Kasumi-1 (cell line): ENCODE measurements at regions not wholly inside any gene's neighbourhood (a gene's known extent, or its start where the extent isn't known, plus 50 kb on each side); places are given as distances from the start of the nearest gene placed in this dataset.

ENCODE experiments used
- DNase-seq, 2 experiments: peaks; one replicate each; lab custom pipeline; 2025; lab: John Stamatoyannopoulos, UW

DNA sequence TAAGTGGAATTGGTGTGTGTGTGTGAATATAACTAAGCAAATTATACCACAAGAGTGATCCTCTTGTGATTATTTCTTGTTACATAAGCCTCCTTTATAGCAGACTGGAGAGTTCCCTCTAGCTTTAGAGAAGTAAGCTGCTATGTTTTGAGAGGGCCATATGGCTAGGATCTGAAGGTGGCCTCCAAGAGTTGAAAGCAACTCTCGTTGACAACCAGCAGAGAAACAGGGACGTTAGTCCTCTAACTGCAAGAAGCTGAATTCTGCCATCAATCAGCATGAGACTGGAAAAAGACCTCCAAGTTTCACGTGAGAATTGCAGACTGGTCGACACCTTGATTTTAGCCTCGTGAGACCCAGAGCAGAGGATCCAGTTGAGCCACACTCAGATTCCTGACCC lies 278.5 kb upstream of the ZNF717 start:
- no peak for DNase-seq

DNA sequence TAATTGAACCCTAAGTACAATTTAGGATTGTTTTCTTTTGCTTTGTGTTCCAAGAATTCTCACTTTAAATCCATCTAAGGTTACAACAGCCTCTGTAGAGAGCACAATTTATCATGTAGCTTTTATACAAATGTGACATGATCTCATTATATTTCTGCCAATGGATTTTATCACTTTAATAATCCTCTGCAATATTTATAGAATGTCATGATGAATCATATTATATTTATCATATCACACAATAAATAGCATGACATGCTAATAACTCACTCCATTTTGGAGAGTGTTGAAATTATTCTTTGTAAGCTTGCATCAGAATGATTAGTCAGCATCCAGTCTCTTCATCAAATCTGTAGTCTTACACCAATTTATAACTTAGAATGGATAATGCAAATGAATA lies 280.6 kb upstream of the ZNF717 start:
- DNase-seq = no peak

DNA sequence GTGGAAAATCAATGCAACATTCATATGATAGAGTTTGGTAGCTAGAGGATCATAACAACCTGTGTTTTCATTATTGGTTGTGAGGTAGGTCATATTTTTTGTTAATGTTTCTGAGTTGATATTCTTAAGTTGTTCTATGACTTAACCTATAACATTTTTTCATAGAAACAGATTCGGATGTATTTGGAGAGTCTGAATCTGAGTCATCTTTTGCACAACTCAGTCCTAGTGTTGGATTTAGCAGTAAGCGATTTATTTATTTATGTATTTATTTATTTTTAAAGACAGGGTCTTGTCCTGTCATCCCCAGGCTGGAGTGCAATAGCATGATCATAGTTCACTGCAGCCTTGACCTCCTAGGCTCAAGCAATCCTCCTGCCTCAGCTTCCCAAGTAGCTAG lies 292.8 kb upstream of the ZNF717 start:
- no peak for DNase-seq

DNA sequence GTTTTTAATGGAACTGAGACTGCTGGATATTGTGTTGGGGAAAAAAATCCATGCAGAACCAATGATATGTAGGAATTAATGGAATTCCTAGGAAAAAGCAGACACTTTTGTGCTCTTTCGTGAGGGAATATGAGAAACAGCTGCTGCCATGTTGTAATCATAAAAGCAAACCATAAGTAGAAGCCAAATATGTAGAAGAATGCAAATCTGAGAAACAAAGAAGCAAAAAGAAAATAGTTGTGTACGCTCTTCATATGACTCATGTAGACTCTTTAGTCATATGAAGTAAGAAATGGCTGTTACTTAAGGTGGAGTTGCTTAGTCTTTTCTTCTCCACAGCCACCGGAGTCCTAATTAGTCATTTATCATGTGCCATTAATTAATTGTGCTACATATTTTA lies 298.6 kb upstream of the ZNF717 start:
- DNase-seq = no peak

DNA sequence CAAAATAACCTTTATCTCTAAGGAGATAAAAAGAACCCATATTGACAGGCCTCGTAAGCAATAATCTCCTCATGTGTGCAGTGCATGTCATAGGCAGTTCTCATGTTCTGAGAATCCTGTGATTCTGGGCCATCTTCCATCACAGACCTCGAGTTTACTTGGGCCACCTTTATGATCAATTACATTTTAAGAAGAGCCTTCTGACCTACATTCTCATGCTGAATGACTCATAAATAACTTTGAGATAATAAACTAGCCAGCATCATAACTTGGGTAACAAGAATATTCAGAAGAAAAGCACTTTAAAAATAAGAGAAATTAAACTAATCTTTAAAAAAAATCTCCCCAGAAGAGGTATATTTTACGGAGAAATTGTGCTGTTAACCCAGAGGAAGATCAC lies 310.7 kb upstream of the ZNF717 start:
- no peak for DNase-seq

DNA sequence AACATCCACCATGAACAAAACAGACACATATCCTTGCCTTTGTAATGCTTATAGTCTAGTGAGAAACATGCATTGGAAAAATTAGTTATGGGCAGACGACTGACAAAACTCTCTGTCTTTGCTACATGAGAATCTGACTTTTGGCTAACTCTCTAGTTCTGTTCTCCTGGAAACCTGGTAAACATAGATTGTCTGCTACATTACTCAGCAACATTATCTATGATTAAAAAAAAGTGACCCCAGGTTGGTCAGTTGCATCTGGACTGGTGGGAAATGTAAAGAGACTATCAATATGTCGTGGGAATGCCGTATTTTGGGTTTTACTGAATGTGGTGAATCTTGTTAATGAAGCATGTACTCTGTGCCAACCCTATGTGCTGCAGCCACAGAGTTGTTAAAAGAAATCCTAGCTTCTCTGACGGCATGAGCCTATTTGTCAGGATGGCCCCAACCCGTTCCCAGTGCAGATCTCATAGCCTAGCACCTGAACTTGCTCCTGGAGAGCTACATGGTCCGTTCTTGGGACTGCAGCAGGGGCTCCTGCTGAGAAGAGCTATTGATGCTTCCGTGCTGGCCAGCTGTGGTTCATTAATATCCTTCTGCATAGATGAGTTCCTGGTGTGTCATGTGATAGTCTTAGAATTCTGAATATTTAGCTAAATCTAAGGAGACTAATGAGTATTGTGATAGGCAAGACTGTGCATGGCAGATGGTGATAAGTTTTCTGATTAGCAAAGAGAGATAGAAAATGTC lies 311.7 kb upstream of the ZNF717 start:
- DNase-seq = no peak

DNA sequence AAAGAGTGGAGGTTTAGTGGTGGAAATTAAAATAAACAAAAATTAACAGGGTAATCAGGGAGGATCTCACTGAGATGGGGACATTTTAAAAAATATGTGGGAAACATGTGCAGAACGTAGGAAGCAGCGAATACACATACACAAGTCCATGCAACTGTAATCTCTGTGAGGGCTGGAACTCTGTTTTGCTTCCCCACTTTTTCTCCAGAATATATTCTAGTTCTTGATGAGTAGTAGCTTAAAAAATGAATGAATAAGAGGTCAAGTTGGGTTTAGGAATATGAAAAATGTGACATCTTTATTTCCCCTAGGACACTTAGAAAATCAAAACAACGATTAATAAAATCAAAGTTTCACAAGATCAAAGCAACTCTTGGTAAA lies 312.2 kb upstream of the ZNF717 start:
- DNase-seq = no peak

- DNase-seq = no peak
These were observed 314.6 kb upstream of the ZNF717 start for GRCh38 chr3:76099956-76100355.

- peak; percentile 70 to 72 for DNase-seq
These were observed 322.7 kb upstream of the ZNF717 start for GRCh38 chr3:76107935-76108570.

DNA sequence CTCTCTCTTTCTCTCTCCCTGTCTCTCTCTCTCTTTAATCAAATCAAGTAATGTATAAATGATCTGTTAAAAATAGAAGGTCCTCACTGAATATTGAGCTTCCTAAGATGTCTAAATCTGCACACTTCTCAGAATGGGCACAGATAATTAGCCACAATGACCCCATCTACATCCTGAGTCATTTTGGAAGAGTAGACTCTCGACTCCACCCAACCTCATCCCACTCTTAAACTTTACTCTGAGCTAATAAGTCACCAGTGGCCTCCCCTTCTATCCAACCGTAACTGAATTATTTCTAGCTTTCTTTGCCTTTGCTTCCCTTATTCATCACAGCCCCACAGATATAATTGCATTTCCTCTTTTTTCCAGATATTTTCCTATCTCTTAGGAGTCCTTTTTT lies 326.5 kb upstream of the ZNF717 start:
- no peak for DNase-seq

DNA sequence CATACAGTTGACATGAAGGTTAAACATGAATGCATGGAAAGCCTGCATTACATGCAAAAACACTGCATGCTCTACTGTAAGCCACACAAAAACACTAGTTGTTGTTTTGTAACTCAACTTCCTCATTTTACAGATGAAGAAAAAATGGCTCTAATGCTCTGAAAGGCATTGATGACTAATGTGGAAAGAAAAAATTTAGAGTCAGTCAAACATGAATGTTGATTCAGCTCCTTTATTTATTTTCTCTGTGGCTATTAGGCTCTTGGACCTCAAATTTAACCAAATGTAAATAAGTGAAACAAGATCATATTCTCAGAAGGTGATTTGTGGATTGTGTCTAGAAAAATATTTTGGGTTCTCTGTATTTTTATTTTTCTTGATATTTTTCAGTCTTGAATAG lies 336.7 kb upstream of the ZNF717 start:
- peak; percentile 18 to 38 for DNase-seq

DNA sequence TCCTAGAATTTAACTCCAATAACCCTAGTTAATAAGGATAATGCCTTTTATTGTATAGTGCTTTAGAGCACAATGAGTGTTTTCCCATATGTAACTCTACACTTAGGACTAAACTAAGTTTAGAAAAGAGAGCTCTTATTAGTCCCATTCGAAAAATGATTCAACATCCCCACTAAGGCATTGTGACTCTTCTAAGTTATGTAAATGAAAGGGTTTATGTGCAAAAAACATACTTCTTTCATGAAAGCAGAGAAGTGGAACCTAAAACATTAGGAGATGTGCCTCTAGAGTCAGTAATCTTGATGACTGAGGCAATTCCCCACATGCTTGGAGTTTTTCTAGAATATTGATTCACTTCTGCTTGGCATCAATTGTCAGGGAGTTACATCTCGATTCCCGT lies 344.1 kb upstream of the ZNF717 start:
- no peak for DNase-seq

DNA sequence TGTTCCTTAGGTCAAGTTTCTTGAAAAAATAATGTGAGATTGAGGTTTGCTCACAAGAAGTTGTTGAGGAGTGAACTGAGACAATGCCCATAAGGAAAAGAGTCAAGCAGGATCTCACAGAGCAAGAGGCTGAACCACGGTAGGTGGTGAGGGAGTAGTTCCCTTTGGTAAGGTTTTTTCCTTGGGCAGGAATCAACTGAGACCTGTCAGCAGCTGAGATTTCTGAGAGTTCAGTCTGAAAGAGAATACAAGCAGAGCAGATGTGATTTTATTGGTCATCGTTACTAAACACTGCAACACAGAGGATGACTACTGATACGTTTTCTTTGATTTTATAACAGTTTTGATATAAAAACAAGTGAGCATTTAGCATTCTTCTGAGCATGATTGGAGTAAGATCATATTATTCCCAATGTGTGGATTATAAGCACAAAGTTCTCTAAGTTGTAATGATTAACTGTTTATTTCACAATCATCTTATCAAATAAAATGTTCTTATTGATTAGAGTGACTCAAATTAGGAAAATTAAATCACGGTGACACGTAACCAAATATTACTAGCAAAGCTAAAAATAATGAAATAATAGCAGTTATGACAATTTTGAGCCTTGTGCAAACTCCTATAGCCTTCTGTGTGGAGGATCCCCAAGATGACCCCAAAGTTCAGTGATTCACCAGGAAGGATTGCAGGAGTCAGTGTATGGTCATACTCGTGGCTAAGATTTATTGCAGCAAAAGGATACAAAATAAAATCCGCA lies 346.2 kb upstream of the ZNF717 start:
- no peak for DNase-seq

DNA sequence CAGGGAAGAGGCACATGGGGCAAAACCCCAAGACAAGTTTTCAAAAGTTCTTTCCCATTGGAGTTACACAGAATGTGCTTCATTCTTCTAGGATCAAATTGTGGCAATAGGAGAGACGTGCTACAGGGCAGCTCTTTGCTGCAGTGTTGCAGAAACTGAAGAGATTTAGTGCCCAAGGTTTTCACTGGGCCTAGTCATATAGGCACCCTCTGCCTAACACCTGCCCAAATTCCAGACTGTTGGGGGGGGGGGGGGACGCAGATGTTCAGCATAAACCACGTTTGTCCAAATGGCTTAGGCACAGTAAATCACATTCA lies 346.8 kb upstream of the ZNF717 start:
- DNase-seq = no peak

- DNase-seq = no peak
These were observed 348.8 kb upstream of the ZNF717 start for GRCh38 chr3:76134166-76134565.

- no peak for DNase-seq
These were observed 353.6 kb upstream of the ZNF717 start for GRCh38 chr3:76138921-76139320.

DNA sequence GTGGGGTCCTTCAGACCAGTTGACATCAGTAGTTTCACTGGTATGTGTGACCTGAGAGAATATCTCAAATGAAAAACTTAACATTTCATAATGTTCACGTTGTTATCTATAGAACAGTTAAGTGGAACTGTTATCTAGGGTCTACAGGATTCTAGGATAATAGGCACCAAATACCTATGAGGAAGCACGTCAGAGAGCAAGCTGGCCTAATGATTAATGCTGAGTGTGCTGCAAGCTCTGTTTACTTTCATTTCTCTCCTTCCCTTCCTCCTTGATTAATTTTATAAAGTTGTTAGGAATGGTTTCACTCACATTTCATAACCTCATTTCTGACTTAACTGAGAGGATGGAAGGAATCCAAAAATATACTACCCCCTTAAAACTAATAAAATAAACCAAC lies 362.5 kb upstream of the ZNF717 start:
- no peak for DNase-seq

- DNase-seq = no peak
These were observed 366.7 kb upstream of the ZNF717 start for GRCh38 chr3:76152028-76152427.

GRCh38 chr3:76161856-76162255 lies 376.5 kb upstream of the ZNF717 start:
- no peak for DNase-seq

DNA sequence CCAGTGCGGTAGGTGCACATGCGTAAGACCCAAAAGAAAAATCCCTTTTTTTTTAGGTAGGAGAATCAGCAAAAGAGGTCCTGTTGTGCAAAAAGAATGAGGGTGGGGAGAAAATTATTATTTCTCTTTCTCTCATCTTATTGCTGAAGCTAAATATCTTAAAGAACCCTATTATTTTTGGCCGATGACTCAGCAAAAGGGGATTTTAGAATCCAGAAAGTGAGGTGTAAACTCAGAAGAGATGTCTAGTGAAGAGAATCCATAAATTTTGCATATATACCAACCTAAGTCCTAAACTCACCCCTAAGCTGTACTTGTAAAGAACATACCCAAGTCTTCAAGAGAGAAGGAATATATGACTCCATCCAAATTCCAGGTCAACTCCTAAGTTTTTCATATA lies 386.3 kb upstream of the ZNF717 start:
- DNase-seq = no peak

DNA sequence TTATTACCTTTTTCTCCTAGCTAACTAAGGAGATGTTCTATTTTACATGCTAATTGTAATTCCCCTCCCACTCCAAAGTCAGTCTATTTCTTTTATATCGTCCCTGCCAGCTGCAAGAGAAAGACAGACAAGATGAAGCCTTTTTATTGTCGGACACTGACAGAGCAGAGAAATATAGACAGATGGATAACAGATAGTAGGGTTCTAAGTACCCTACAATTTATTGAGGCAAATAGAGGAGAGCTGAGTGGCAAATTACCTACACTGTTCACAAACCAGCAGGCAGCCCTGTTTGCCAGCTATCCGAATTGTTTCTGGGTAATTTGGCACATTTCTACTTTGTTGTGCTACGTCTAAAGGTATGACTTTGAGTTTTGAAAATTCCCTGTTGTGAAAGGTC lies 392.3 kb upstream of the ZNF717 start:
- DNase-seq = no peak

DNA sequence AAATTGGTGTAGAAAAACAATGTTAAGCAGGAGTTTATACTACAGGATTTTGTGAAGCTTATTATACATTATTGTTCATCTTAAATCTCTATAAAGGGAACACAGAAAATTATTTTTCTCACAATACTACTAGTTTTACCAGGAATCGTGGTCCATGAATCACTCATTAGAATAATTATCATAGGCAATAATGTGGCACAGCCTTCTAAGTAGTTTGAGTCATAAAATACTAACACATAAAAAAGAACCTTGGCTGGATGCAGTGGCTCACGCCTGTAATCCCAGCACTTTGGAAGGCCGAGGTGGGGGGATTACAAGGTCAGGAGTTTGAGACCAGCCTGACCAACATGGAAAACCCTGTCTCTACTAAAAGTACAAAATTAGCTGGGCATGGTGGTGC lies 393.1 kb upstream of the ZNF717 start:
- no peak for DNase-seq

GRCh38 chr3:76181213-76181612 lies 395.9 kb upstream of the ZNF717 start:
- DNase-seq = no peak

DNA sequence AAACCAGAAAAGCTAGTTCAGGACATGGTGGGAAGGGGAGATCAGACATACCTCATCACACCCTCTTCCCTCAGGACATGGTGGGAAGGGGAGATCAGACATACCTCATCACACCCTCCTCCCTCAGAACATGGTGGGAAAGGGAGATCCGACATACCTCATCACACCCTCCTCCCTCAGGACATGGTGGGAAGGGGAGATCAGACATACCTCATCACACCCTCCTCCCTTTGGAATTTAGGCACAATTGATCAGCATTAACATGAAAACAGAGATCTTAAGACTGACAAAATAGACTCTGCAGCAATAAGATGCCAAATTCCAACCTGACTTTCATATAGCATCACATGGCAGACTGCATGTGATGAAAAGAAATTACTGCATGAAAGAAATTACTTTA lies 412.7 kb upstream of the ZNF717 start:
- DNase-seq = no peak
